HL-60 (cell line): ENCODE measurements at regions not wholly inside any gene's neighbourhood (a gene's known extent, or its start where the extent isn't known, plus 50 kb on each side); places are given as distances from the start of the nearest gene placed in this dataset.

Source experiments
- DNase-seq, 2 experiments: peaks; one replicate each; pipeline ENCODE4 v3.0.0-alpha.2; 2010 to 2020; ENCODE audit warnings: low read depth in 1 of 2, low spot score in 1 of 2
- H3K27ac ChIP-seq: fragments of 250-450 bp; sonication (Bioruptor Pico); replicated peaks from 2 replicates; pipeline ENCODE4 v1.5.1; 2020; ENCODE audit warnings: mild to moderate bottlenecking, moderate library complexity
- H3K27me3 ChIP-seq: fragments of 250-450 bp; sonication (Bioruptor Pico); 2 replicates; pipeline ENCODE4 v1.5.1; 2021; ENCODE audit warnings: mild to moderate bottlenecking, moderate library complexity; ENCODE audit not compliant: insufficient read depth, poor library complexity, severe bottlenecking
- H3K4me3 ChIP-seq: replicated peaks from 2 replicates; pipeline ENCODE4 v1.5.1; 2011; ENCODE audit warnings: mild to moderate bottlenecking, control low read depth, low read length; ENCODE audit not compliant: insufficient read depth
- CTCF ChIP-seq: IDR thresholded peaks from one replicate; pipeline ENCODE4 v1.5.1; 2011; ENCODE audit warnings: low read length, control low read depth, inconsistent platforms; ENCODE audit not compliant: insufficient read depth
- GABPA ChIP-seq: IDR thresholded peaks from 2 replicates; pipeline ENCODE4 v1.6.1; 2012; ENCODE audit warnings: low read depth
- POLR2AphosphoS5 ChIP-seq: IDR thresholded peaks from 2 replicates; pipeline ENCODE4 v1.6.1; 2012; ENCODE audit warnings: low read depth
- REST ChIP-seq: IDR thresholded peaks from 2 replicates; pipeline ENCODE4 v1.6.1; 2012; ENCODE audit warnings: low read depth; ENCODE audit not compliant: insufficient replicate concordance
- SPI1 ChIP-seq: IDR thresholded peaks from 2 replicates; pipeline ENCODE4 v1.6.1; 2012; ENCODE audit warnings: low read depth, mild to moderate bottlenecking, borderline replicate concordance

GRCh38 chr15:68498076-68498475, 66.1 kb upstream of the ITGA11 start:
- H3K4me3 ChIP-seq: no peak overlapping the region
- no peaks in the 10 kb centered on the region for H3K27me3 ChIP-seq
- H3K27ac ChIP-seq: no peak overlapping the region
- no peak for DNase-seq
- TF ChIP-seq POLR2AphosphoS5 (no peak), CTCF (no peak), GABPA (no peak), SPI1 (no peak), REST (no peak)

GRCh38 chr15:68499620-68500312, 67.8 kb upstream of the ITGA11 start:
- no peak for TF ChIP-seq GABPA
- TF ChIP-seq SPI1: no peak
- TF ChIP-seq CTCF: no peak
- no peak for TF ChIP-seq REST
- TF ChIP-seq POLR2AphosphoS5: no peak
- Histone ChIP-seq H3K27ac (no peak overlapping the region), H3K27me3 (no peaks in the 10 kb centered on the region), H3K4me3 (no peak overlapping the region)
- no peak for DNase-seq

GRCh38 chr15:68500363-68501258, 68.6 kb upstream of the ITGA11 start:
- no peak for TF ChIP-seq POLR2AphosphoS5
- TF ChIP-seq CTCF: no peak
- Histone ChIP-seq H3K27ac (no peak overlapping the region), H3K27me3 (no peaks in the 10 kb centered on the region), H3K4me3 (no peak overlapping the region)
- no peak for DNase-seq
